ENCODE measurements at regions not wholly inside any gene's neighbourhood (a gene's known extent, or its start where the extent isn't known, plus 50 kb on each side); places are given as distances from the start of the nearest gene placed in this dataset.

DNA sequence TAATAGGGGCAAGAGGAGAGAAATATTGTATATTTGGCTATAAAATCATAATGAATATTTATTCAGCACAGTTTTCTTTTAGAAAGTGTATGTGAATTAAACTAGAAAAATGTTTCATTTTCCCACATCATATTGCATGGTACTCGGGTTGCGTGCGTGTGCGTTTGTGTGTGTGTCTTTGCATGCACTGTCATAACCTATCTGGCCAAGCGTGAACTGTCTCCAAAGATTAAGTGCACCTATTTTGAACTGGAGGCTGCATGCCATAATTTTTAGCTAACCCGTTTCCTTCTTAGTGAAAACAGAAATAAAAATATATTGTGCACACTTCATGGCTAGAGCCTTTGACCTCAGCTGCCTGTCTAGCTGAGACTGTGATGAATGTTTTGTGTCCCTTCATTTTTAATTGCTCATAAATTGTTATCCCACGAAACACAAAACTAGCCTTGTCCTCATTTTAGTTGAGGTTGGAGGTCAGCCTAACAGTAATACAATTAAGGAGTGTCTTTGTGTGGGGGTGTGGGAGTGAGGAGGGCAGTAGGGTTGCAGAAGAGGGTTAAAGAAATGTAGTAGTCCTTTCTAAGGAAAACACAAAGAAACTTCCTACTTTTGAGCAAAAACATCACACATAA, 336.1 kb upstream of the POU3F2 start:
- DNase-seq (ENCODE audit: insufficient read length, low spot score) = no peak
- no peak for FAIRE-seq

DNA sequence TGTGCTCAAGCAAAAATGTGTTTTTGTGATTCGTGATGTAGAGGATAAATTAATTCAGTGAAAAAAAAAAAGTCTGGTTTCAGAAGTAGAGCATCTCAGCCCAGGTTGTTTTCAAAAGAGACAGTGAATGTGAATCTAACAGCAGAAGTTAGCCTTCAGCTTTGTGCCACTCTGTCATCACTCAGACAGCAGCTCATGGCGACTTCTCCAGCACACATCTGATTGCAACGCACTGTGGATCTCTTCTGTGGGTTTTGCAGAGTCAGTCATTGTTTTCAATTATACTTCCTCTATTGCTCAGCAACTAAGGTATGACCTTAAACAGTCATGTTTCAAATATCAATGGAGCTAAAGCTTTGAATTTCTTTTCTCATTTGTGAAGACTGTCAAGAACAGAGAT, 335.5 kb upstream of the POU3F2 start:
- DNase-seq (ENCODE audit: insufficient read length, low spot score) = no peak
- no peak for FAIRE-seq

- no peak for DNase-seq (ENCODE audit: insufficient read length, low spot score)
- FAIRE-seq = no peak
Observed at GRCh38 chr6:98514073-98514720, 320.2 kb upstream of the POU3F2 start.

DNA sequence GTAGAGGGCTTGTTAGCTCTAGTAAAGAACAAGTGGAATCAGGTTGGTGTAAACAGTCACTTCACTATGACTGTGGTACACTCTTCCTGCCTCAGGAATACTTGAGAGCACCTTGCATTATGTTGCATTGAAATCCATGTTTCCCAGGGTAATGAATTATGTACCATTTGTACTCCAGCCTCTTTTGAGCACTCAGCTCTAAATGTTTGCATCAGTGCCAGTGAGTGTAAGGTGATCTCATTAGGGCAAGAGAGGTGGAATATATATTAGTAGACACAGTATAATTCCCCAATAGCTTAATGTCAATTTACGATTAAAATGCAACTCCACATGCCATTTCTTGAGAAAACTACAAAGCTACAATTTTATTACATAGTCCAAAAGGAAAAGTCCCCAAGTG, 319.6 kb upstream of the POU3F2 start:
- no peak for DNase-seq (ENCODE audit: insufficient read length, low spot score)

DNA sequence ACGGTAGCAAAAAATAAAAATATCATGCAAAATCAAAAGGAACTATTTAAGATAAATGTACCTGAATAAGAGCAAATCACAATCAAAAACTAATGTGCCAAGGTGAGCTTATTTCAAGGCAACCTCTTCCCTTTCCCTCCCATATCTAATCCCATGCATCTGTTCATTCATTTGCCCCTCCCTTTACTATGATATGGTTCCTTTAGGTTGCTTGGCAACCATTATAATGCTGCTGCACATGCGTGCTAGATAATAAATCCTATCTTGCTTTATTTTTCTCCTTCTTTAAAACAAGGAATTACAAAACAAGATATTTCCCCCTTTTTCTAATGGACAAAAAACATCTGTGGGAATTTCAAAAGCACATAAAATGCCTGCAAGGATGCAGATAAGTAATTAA, 318.2 kb upstream of the POU3F2 start:
- FAIRE-seq (no peak), DNase-seq (ENCODE audit: insufficient read length, low spot score) (no peak)

More for the DNA sequence above, 319.6 kb upstream of the POU3F2 start:
- no peak for FAIRE-seq

DNA sequence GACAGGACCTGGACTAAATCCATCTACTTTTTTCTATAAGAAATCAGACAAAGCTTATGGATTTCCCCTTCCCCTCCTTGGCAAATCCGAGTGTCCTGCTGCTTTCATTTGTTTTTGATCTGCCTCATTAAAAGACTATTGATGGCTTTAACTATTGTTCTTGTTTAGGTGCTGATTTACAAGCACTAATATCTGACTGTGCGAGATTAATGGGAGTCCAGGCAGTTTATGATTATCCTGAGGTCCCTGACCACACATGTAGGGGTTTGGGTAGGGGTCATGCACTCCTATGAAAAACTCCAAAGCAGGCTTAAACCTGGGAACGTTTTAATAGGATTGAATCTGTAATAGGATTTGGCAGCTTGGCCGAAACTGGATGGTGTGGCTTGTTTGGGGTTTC, 317.5 kb upstream of the POU3F2 start:
- FAIRE-seq (no peak), DNase-seq (ENCODE audit: insufficient read length, low spot score) (no peak)

DNA sequence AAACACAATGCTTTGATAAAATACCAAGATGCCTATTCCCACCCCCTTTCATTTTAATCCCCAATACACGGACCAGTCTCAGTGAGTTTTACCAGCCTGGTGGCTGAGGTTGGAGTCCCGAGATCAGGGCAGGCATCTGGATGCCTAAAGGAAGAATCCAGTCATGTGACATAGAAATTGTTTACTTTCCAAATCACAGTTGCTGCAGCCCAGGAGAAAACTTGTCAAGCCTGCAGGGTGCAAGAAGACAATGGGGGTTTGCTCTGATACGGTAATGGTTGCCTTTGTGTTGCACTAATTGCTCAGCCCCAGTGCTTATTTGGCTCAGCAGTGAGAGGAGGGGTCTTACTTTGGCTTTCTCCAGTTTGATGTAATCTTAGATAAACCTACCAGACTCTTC, 308.5 kb upstream of the POU3F2 start:
- DNase-seq (ENCODE audit: insufficient read length, low spot score) (no peak), FAIRE-seq (no peak)

GRCh38 chr6:98526465-98526864, 307.9 kb upstream of the POU3F2 start:
- DNase-seq (ENCODE audit: insufficient read length, low spot score) (no peak), FAIRE-seq (no peak)

DNA sequence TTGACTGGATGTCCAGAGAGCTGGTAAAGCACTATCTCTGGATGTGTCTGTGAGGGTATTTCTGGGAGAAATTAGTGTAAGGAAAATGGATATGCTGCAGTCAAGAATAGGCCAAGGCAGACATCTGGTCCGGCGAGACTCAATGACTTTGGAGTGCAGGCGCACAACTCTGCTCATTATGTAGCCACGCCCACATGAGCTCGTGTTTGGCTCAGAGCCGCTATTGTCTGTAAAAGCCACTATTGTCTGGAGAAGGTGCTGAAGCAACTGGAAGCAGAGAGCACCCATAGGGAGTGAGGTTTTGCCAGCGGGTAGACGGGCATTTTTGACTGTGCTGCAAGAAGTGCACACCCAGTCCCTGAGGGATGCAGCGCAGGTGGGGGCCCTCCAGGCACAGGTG, 305.0 kb upstream of the POU3F2 start:
- DNase-seq (ENCODE audit: insufficient read length, low spot score) (no peak), FAIRE-seq (no peak)

DNA sequence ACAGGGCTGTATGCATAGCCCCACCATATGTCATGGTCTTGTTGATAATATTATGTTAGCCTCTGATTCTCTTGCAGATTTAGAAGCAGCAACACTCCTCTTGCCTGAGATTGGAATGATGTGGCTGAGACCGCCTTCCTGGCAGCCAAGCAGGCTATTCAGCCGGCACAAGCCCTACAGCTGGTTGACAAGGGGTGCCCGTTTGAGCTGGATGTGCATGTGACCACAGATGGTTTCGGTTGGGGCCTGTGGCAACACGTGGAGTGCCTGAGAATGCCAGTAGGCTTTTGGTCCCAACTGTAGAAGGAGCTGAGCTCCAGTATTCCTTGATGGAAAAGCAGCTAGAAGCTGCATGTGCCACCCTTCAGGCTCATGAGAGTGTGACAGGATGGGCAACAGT, 303.6 kb upstream of the POU3F2 start:
- DNase-seq (ENCODE audit: insufficient read length, low spot score) (no peak), FAIRE-seq (no peak)

GRCh38 chr6:98532004-98532403, 302.4 kb upstream of the POU3F2 start:
- no peak for FAIRE-seq
- no peak for DNase-seq (ENCODE audit: insufficient read length, low spot score)

DNA sequence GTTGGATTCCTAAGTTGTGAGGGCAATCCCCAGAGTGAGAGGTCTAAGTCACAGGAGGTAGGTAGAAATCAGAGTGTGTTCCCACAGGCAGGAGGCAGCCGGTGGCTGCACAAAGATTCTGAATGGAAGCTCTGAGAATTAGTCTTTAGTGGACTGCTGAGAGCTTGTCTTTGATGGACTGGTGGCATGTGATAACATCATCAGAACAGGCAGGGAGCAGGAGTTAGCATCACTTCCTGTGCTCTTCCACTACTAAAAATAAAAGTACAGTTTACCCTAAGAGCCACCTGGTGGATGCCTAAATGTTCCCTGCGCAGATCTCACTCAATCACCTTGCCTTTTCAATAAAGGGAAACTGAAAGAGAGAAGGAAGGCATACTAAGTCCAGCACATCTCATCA, 294.6 kb upstream of the POU3F2 start:
- DNase-seq (ENCODE audit: insufficient read length, low spot score) = no peak
- FAIRE-seq = no peak

DNA sequence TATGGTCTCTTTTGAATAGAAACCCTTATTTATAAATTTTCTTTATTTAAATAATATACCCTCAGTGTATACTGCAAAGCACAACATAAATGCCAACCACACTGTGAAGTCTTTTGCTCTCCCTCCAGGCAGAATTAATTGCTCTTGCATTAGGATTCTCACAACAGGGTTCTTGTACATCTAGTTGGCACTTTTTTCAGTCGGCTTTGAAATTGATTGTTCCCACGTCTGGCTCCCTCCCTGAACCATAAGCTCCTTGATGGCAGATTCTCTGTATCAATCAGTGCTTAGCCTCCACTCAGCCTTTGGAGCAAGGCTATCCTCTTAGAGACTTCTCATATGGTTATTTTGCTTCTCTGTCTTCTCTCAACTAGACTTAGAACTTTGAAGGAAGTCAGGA, 288.0 kb upstream of the POU3F2 start:
- FAIRE-seq (no peak), DNase-seq (ENCODE audit: insufficient read length, low spot score) (no peak)

GRCh38 chr6:98547151-98547550, 287.2 kb upstream of the POU3F2 start:
- DNase-seq (ENCODE audit: insufficient read length, low spot score) (no peak), FAIRE-seq (no peak)

DNA sequence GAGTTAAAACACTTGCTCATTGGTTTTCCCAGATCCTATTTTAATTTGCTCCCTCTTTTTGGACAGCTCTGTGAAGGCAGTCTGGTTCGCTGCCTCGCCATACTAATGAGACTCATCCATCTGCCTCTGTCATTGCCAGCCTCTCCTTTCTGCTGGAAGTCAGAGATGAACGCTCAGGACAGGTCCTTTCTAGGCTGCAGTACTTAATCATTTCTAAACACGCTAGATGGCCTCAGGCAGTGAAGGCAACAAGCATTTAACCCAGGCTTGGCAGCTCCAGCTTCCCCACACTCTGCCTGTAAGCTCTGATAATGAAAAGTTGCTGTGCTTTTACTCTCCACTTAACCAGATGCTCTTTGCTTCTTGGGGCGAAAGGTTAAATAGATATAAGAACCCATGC, 286.7 kb upstream of the POU3F2 start:
- no peak for DNase-seq (ENCODE audit: insufficient read length, low spot score)
- FAIRE-seq = no peak

- FAIRE-seq (no peak), DNase-seq (ENCODE audit: insufficient read length, low spot score) (no peak)
Observed at GRCh38 chr6:98548301-98548700, 286.1 kb upstream of the POU3F2 start.

GRCh38 chr6:98560418-98560817, 274.0 kb upstream of the POU3F2 start:
- FAIRE-seq (no peak), DNase-seq (ENCODE audit: insufficient read length, low spot score) (no peak)

DNA sequence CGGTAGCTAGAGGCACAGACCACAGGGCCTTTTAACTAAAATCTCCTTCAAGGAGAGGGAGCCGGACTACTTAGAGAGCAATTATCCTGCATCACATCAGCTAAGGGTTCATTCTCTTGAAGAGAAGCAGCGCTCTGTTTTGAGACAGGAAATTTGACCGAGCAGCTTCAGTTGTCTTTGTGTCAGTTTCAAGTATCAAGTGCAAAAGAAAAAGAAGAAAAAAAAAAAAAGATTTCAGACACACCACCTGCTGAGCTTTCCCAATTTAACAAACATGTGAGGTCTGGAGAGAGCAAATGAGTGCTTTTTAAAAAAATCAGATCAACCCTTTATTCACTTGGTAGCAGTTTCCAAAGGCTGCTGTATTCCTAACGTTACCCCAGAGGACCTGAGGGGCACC, 273.5 kb upstream of the POU3F2 start:
- DNase-seq (ENCODE audit: insufficient read length, low spot score) (no peak), FAIRE-seq (no peak)

DNA sequence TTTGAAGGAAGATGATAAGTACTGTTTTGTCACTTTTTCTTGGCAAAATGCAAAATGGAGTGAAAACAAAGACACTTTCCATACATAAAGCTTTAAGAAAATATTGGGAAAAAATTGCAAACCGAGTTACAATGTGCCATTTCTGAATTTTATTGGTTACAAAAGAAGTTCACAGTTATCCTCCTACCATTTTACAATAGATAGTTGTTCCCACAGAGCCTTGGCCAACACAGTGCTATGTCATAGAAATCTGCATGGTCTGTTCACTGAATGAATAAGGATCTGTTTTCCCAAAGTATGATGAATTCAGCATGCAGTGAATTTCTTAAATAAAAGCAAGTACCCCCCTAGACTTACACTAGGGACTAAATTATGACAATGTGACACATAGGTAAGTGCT, 268.2 kb upstream of the POU3F2 start:
- FAIRE-seq (no peak), DNase-seq (ENCODE audit: insufficient read length, low spot score) (no peak)

DNA sequence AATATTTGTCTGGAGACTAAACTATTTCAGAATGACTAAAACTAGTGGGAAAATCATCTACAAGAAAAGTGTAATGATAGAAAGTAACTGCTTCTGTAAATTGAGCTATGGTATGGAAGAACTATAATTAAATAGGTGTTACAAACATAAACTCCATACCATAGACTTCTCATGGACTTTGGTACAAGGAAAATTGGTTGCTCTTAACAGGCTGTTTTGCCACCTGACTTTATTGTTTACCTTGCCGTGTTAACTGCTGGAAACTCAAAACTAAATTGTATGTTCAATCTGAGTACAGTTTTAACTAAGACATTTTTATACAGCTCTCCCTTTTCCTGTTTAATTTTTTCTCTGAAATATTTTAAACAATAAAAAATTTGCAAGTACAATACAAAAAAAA, 261.8 kb upstream of the POU3F2 start:
- no peak for FAIRE-seq
- DNase-seq (ENCODE audit: insufficient read length, low spot score) = no peak

GRCh38 chr6:98574984-98575383, 259.4 kb upstream of the POU3F2 start:
- no peak for FAIRE-seq

GRCh38 chr6:98576791-98577190, 257.6 kb upstream of the POU3F2 start:
- DNase-seq (ENCODE audit: insufficient read length, low spot score) (no peak), FAIRE-seq (no peak)

More at GRCh38 chr6:98574984-98575383, 259.4 kb upstream of the POU3F2 start:
- no peak for DNase-seq (ENCODE audit: insufficient read length, low spot score)

DNA sequence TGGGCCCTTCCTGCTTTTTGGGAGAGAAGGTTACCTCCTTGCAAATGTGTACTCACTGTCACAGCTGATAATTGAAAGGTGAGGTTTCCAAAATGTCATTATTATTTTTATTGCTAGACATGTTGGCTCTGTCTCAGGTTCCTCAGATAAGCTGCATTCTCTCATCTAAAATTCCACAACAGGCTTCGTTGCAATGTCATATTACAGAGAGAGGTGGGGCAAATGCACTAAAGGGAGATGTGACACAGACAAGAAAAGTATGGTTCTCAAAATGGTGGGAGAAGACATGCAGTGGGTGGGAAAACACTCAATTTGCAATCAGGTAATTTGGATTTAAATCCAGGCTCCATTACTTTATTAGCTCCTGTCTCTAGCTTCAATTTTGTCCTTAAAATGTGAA, 256.4 kb upstream of the POU3F2 start:
- FAIRE-seq = no peak

More for the DNA sequence above, 256.4 kb upstream of the POU3F2 start:
- DNase-seq (ENCODE audit: insufficient read length, low spot score) = no peak
